RWPE2 (cell line): ENCODE measurements at regions not wholly inside any gene's neighbourhood (a gene's known extent, or its start where the extent isn't known, plus 50 kb on each side); places are given as distances from the start of the nearest gene placed in this dataset.

Experiments
- ATAC-seq: fragments of 200-7000 bp; cut with Tn5 transposase; 3 replicates; pipeline ENCODE4 v1.9.1; 2021; ENCODE audit warnings: low read depth
- DNase-seq: peaks from one replicate; pipeline ENCODE4 v3.0.0-alpha.2; 2020; ENCODE audit warnings: low spot score
- H3K27ac ChIP-seq: fragments of 450-650 bp; 2 replicates; pipeline ENCODE4 v1.5.1; 2017; ENCODE audit warnings: mild to moderate bottlenecking; ENCODE audit not compliant: poor library complexity, severe bottlenecking
- H3K27me3 ChIP-seq: fragments of 250-450 bp; sonication (Bioruptor Pico); 2 replicates; pipeline ENCODE4 v1.5.1; 2021; ENCODE audit warnings: mild to moderate bottlenecking, moderate library complexity; ENCODE audit not compliant: insufficient read depth, poor library complexity, severe bottlenecking
- H3K36me3 ChIP-seq: fragments of 250-450 bp; sonication (Bioruptor Pico); 2 replicates; pipeline ENCODE4 v1.5.1; 2020; ENCODE audit warnings: low read depth, mild to moderate bottlenecking, moderate library complexity
- H3K4me1 ChIP-seq: fragments of 250-450 bp; sonication (Bioruptor Pico); 2 replicates; pipeline ENCODE4 v1.5.1; 2021; ENCODE audit warnings: mild to moderate bottlenecking, moderate library complexity; ENCODE audit not compliant: insufficient read depth, poor library complexity, severe bottlenecking
- H3K4me3 ChIP-seq: fragments of 250-450 bp; sonication (Bioruptor Pico); 2 replicates; pipeline ENCODE4 v1.5.1; 2021; ENCODE audit warnings: mild to moderate bottlenecking, moderate library complexity; ENCODE audit not compliant: severe bottlenecking
- H3K9me3 ChIP-seq: fragments of 250-450 bp; sonication (Bioruptor Pico); 2 replicates; pipeline ENCODE4 v1.5.1; 2021; ENCODE audit warnings: mild to moderate bottlenecking, moderate library complexity; ENCODE audit not compliant: severe bottlenecking
- TF ChIP-seq, protein P1 (sequence below): fragments of 450-650 bp; IDR thresholded peaks from one replicate; pipeline ENCODE4 v1.5.1; 2017; ENCODE audit warnings: mild to moderate bottlenecking, moderate library complexity; ENCODE audit not compliant: poor library complexity, severe bottlenecking

DNA sequence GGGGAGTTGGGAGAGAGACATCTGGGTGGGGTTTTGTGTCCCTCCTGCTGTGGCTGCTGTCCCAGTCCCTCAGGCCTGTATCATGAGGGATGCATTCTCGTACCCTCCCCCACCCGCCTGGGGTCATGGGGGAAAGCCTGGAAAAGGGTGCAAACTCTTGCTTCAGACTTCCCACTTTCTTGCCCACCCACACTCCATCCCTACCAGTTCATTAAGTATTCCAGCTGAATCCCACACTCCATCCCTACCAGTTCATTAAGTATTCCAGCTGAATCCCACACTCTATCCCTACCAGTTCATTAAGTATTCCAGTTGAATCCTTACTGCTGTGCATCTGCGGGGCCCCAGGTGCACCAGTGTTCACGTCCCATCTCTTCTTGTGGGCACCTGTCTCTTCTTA, 116.3 kb downstream of the ACAA2 start:
- H3K27me3 ChIP-seq = no peaks in the 10 kb centered on the region
- no peaks in the 10 kb centered on the region for H3K36me3 ChIP-seq
- no peaks in the 10 kb centered on the region for H3K4me1 ChIP-seq
- ATAC-seq (no peak), DNase-seq (no peak)
- no peak overlapping the region for H3K4me3 ChIP-seq
- TF ChIP-seq, protein P1, sequence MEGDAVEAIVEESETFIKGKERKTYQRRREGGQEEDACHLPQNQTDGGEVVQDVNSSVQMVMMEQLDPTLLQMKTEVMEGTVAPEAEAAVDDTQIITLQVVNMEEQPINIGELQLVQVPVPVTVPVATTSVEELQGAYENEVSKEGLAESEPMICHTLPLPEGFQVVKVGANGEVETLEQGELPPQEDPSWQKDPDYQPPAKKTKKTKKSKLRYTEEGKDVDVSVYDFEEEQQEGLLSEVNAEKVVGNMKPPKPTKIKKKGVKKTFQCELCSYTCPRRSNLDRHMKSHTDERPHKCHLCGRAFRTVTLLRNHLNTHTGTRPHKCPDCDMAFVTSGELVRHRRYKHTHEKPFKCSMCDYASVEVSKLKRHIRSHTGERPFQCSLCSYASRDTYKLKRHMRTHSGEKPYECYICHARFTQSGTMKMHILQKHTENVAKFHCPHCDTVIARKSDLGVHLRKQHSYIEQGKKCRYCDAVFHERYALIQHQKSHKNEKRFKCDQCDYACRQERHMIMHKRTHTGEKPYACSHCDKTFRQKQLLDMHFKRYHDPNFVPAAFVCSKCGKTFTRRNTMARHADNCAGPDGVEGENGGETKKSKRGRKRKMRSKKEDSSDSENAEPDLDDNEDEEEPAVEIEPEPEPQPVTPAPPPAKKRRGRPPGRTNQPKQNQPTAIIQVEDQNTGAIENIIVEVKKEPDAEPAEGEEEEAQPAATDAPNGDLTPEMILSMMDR = no peak
- H3K9me3 ChIP-seq = no peaks in the 10 kb centered on the region
- no peak overlapping the region for H3K27ac ChIP-seq

DNA sequence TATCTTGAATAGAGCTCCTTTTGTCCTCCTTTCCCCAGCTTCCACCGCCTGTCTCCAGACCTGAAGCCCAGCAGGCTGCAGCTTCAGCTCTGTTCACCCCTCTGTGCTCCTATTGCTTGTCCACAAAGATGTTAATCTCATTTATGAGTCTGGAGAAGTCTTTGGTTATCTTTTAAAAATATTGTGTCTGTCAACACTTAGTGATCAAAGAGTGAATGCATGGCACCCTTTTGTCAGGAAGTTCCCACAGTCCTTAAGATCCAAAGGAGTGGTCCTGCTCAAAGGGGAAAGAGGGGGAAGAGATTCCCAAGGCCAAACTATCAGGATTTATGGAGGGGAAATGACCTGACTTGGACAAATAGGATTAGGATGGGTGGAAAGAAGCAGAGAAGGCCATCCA, 118.9 kb downstream of the ACAA2 start:
- Histone ChIP-seq H3K4me1 (peaks cover 21% of the 10 kb centered on the region), H3K36me3 (no peaks in the 10 kb centered on the region), H3K27me3 (no peaks in the 10 kb centered on the region), H3K9me3 (no peaks in the 10 kb centered on the region), H3K27ac (no peak overlapping the region), H3K4me3 (no peak overlapping the region)
- DNase-seq = no peak
- ATAC-seq = no peak
- TF ChIP-seq, protein P1 = no peak

DNA sequence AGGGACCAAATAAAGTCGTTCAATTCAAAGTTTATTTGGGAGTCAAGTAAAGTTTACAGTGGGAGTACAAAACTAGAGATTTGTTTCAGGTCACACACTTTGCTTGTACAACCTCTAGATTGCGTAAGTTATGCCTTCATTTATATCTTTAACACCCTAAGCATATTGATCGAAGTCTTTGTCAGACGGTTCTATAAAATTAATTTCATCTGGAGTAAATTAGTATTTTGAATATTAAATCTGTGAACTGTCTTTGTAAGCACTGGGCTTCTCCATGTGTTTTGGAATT, 119.7 kb downstream of the ACAA2 start:
- peaks cover 23% of the 10 kb centered on the region for H3K4me1 ChIP-seq
- DNase-seq = no peak
- no peaks in the 10 kb centered on the region for H3K27me3 ChIP-seq
- no peak overlapping the region for H3K4me3 ChIP-seq
- no peaks in the 10 kb centered on the region for H3K9me3 ChIP-seq
- no peak for ATAC-seq
- no peaks in the 10 kb centered on the region for H3K36me3 ChIP-seq
- H3K27ac ChIP-seq = no peak overlapping the region
- TF ChIP-seq, protein P1 = no peak

DNA sequence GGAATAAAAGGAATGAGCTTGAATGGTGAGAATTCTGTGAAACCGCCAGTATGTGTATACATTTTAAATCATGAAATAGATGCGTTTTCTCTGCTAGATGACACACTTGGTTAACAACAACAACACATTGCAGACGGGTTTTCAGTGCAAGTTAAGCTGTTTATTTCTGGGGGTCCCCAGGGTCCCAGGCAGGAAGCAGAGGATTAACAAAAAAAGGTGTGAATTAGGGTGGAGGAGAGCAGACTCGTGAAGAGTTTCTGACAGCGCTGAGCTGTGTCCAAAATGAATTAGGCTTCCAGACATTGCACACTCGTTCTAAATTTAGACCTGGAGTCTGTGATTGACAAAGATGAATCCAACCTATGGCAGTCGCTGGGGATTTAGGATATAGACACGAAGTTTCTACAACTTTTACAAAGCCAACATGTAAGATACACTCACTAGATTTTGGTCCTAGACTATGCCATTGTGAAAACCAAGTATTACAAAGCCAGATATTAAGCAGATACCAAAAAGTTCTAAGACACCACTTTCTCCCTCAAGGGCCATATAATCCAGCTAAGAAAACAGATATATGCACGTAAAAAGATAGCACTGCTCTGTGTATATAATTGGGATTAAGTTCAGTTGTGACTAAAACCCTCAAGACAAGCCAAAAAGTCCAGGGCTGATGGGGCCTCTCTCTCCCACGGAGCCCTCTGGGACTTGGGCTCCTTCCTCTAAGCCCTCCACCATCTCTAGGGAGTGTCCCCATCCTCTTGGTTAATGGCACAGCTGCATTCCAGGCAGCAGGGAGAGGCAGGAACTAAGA, 120.2 kb downstream of the ACAA2 start:
- no peak overlapping the region for H3K4me3 ChIP-seq
- TF ChIP-seq, protein P1 = no peak
- no peak overlapping the region for H3K27ac ChIP-seq
- DNase-seq = no peak
- H3K4me1 ChIP-seq = peaks cover 23% of the 10 kb centered on the region
- H3K27me3 ChIP-seq = no peaks in the 10 kb centered on the region
- no peaks in the 10 kb centered on the region for H3K9me3 ChIP-seq
- no peak for ATAC-seq
- no peaks in the 10 kb centered on the region for H3K36me3 ChIP-seq

DNA sequence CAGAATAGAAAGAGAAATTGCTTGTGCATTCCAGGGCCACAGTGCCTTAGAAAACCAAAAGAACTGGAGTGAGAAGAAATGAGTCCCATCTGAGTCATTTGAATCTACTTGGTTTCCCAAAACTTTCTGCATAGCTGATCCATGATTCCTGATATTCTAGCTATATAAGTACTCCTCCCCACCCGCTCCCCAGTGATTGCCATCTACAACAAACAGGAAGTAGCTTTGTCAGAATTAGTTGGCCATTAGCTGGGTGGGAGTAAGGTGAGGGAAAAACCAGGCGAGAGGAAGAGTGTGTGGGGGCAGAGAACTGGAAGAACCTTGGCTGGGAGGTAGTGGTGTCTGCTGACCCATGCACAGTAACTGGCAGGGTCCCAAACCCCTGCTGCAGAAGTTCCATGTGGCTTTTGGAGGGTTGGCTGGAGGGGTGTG, 122.1 kb downstream of the ACAA2 start:
- Histone ChIP-seq H3K9me3 (no peaks in the 10 kb centered on the region), H3K27me3 (no peaks in the 10 kb centered on the region), H3K27ac (peak overlapping the region; percentile 96), H3K4me1 (peaks cover 23% of the 10 kb centered on the region), H3K4me3 (no peak overlapping the region), H3K36me3 (no peaks in the 10 kb centered on the region)
- DNase-seq = peak; percentile 64
- TF ChIP-seq, protein P1 = no peak
- peak; percentile 91 for ATAC-seq
